WTC11 (cell line): ENCODE measurements at regions not wholly inside any gene's neighbourhood (a gene's known extent, or its start where the extent isn't known, plus 50 kb on each side); places are given as distances from the start of the nearest gene placed in this dataset.

Experiments used
- ATAC-seq: fragments of 200-7000 bp; cut with Tn5 transposase; 2 replicates; pipeline ENCODE4 v1.10.0; 2021; ENCODE audit warnings: mild to moderate bottlenecking, moderate library complexity
- CTCF ChIA-PET: fragments of 300-600 bp; sonication (Branson Sonifier 250); formaldehyde crosslinking; loops from one replicate; lab custom pipeline; 2021; ENCODE audit warnings: antibody characterized with exemption; lab: Charles Lee
- POLR2A ChIA-PET: fragments of 350-600 bp; sonication (Branson Sonifier 250); formaldehyde crosslinking; loops from one replicate; lab custom pipeline; 2021; ENCODE audit warnings: antibody characterized with exemption; lab: Charles Lee
- DNase-seq: peaks from one replicate; pipeline ENCODE4 v3.0.0; 2021; ENCODE audit warnings: low spot score
- H3K27ac Mint-ChIP-seq: 2 replicates; pipeline ENCODE4 v1.8.0; 2021; ENCODE audit warnings: mixed read lengths
- H3K27me3 Mint-ChIP-seq: 2 replicates; pipeline ENCODE4 v1.8.0; 2021; ENCODE audit warnings: low read depth, mild to moderate bottlenecking, moderate library complexity, mixed read lengths
- H3K36me3 Mint-ChIP-seq: 2 replicates; pipeline ENCODE4 v1.8.0; 2021; ENCODE audit warnings: mixed read lengths
- H3K4me1 Mint-ChIP-seq: 2 replicates; pipeline ENCODE4 v1.8.0; 2022; ENCODE audit warnings: mixed read lengths
- H3K4me3 Mint-ChIP-seq: 2 replicates; pipeline ENCODE4 v1.8.0; 2021; ENCODE audit warnings: mild to moderate bottlenecking, moderate library complexity, mixed read lengths
- H3K9me3 Mint-ChIP-seq: 2 replicates; pipeline ENCODE4 v1.8.0; 2021; ENCODE audit warnings: mixed read lengths
- ARID4B ChIP-seq: sonication (generic); formaldehyde crosslinking; IDR thresholded peaks from 2 replicates; pipeline ENCODE4 v1.8.0; 2023; ENCODE audit warnings: missing genetic modification reagents, mild to moderate bottlenecking, borderline replicate concordance
- ATF1 ChIP-seq: sonication (generic); formaldehyde crosslinking; IDR thresholded peaks from 2 replicates; pipeline ENCODE4 v1.8.1; 2023; ENCODE audit warnings: mild to moderate bottlenecking, moderate library complexity, missing genetic modification reagents
- E2F4 ChIP-seq: sonication (generic); formaldehyde crosslinking; IDR thresholded peaks from 2 replicates; pipeline ENCODE4 v1.8.1; 2022; ENCODE audit warnings: low read depth, mild to moderate bottlenecking, moderate library complexity, missing genetic modification reagents, borderline replicate concordance
- E2F5 ChIP-seq: sonication (generic); formaldehyde crosslinking; IDR thresholded peaks from 2 replicates; pipeline ENCODE4 v1.8.1; 2022; ENCODE audit warnings: mild to moderate bottlenecking, moderate library complexity, missing genetic modification reagents
- ELF4 ChIP-seq: sonication (generic); formaldehyde crosslinking; IDR thresholded peaks from 2 replicates; pipeline ENCODE4 v1.8.1; 2022; ENCODE audit warnings: low read depth, mild to moderate bottlenecking, moderate library complexity, missing genetic modification reagents
- ERG ChIP-seq: fragments of 250-450 bp; sonication (Bioruptor Pico); IDR thresholded peaks from 2 replicates; pipeline ENCODE4 v1.8.0; 2021; ENCODE audit warnings: mild to moderate bottlenecking
- ESRRA ChIP-seq: sonication (generic); formaldehyde crosslinking; IDR thresholded peaks from 2 replicates; pipeline ENCODE4 v1.8.1; 2022; ENCODE audit warnings: mild to moderate bottlenecking, missing genetic modification reagents, borderline replicate concordance
- JUN ChIP-seq: sonication (generic); formaldehyde crosslinking; IDR thresholded peaks from 2 replicates; pipeline ENCODE4 v1.8.0; 2023; ENCODE audit warnings: mild to moderate bottlenecking, missing genetic modification reagents
- MAX ChIP-seq: sonication (generic); formaldehyde crosslinking; IDR thresholded peaks from 2 replicates; pipeline ENCODE4 v1.8.0; 2022; ENCODE audit warnings: mild to moderate bottlenecking, missing genetic modification reagents
- NFATC4 ChIP-seq: fragments of 250-450 bp; sonication (Bioruptor Pico); IDR thresholded peaks from 2 replicates; pipeline ENCODE4 v1.9.0; 2021; ENCODE audit warnings: mild to moderate bottlenecking
- NR2C2 ChIP-seq: sonication (generic); formaldehyde crosslinking; IDR thresholded peaks from 2 replicates; pipeline ENCODE4 v1.8.0; 2022; ENCODE audit warnings: mild to moderate bottlenecking, missing genetic modification reagents
- RELA ChIP-seq: sonication (generic); formaldehyde crosslinking; IDR thresholded peaks from 2 replicates; pipeline ENCODE4 v1.8.1; 2022; ENCODE audit warnings: missing genetic modification reagents, mild to moderate bottlenecking, borderline replicate concordance
- SP1 ChIP-seq: sonication (generic); formaldehyde crosslinking; conservative IDR thresholded peaks from 2 replicates; pipeline ENCODE4 v1.8.1; 2022; ENCODE audit warnings: missing genetic modification reagents
- USF2 ChIP-seq: sonication (generic); formaldehyde crosslinking; IDR thresholded peaks from 2 replicates; pipeline ENCODE4 v1.8.1; 2023; ENCODE audit warnings: mild to moderate bottlenecking, missing genetic modification reagents, moderate library complexity
- ZNF281 ChIP-seq: sonication (generic); formaldehyde crosslinking; IDR thresholded peaks from 2 replicates; pipeline ENCODE4 v1.8.0; 2023; ENCODE audit warnings: mild to moderate bottlenecking, missing genetic modification reagents
- ZNF423 ChIP-seq: fragments of 250-450 bp; sonication (Bioruptor Pico); IDR thresholded peaks from 2 replicates; pipeline ENCODE4 v2.1.2; 2022; ENCODE audit warnings: mild to moderate bottlenecking, moderate library complexity
- ZNF532 ChIP-seq: fragments of 250-450 bp; sonication (Bioruptor Pico); IDR thresholded peaks from 2 replicates; pipeline ENCODE4 v1.9.0; 2021; ENCODE audit warnings: mild to moderate bottlenecking, borderline replicate concordance

GRCh38 chr6:164404812-164405488 is 904.5 kb downstream of the C6orf118 start:
- H3K27ac Mint-ChIP-seq: no peak overlapping the region
- POLR2A ChIA-PET: no interaction called here
- CTCF ChIA-PET: no interaction called here
- TF ChIP-seq MAX (CRISPR knock-in tag) (no peak), E2F5 (no peak), NFATC4 (no peak), USF2 (CRISPR knock-in tag) (no peak), ELF4 (no peak), ATF1 (no peak), E2F4 (no peak), ARID4B (CRISPR knock-in tag) (no peak), ZNF281 (CRISPR knock-in tag) (no peak), ERG (CRISPR knock-in tag) (no peak), ZNF532 (CRISPR knock-in tag) (no peak), JUN (CRISPR knock-in tag) (no peak), ESRRA (no peak), ZNF423 (CRISPR knock-in tag) (no peak), NR2C2 (CRISPR knock-in tag) (no peak), SP1 (no peak), RELA (CRISPR knock-in tag) (no peak)
- TF ChIP-seq, all 79 proteins: peak for 0
- Mint-ChIP-seq H3K27me3 (no peaks in the 10 kb centered on the region), H3K36me3 (no peaks in the 10 kb centered on the region), H3K4me3 (no peak overlapping the region), H3K4me1 (peaks cover 6% of the 10 kb centered on the region), H3K9me3 (no peaks in the 10 kb centered on the region)
- ATAC-seq (peak; percentile 47; the same call in 1 of the 2 replicates), DNase-seq (no peak)
